Bronchial epithelial cell (primary cell): ENCODE measurements at regions not wholly inside any gene's neighbourhood (a gene's known extent, or its start where the extent isn't known, plus 50 kb on each side); places are given as distances from the start of the nearest gene placed in this dataset.

Experiments
- DNase-seq: peaks from one replicate; pipeline ENCODE4 v3.0.0-alpha.2; 2010; ENCODE audit warnings: low read depth
- FAIRE-seq: peaks from 2 replicates; lab custom pipeline; 2011; peaks lifted over from hg19 to GRCh38; lab: Jason Lieb, UNC
- H3K27me3 ChIP-seq: 2 replicates; pipeline ENCODE4 v1.5.1; 2011; ENCODE audit warnings: low read length; ENCODE audit not compliant: control insufficient read depth, insufficient read depth
- H3K36me3 ChIP-seq: 2 replicates; pipeline ENCODE4 v1.5.1; 2011; ENCODE audit warnings: low read length; ENCODE audit not compliant: control insufficient read depth, insufficient read depth
- H3K4me3 ChIP-seq: 2 replicates; pipeline ENCODE4 v1.5.1; 2011; ENCODE audit warnings: mild to moderate bottlenecking, low read depth, low read length, control low read depth
- CTCF ChIP-seq: IDR thresholded peaks from 2 replicates; pipeline ENCODE4 v1.5.1; 2011; ENCODE audit warnings: mild to moderate bottlenecking, moderate library complexity, low read length, control low read depth, inconsistent platforms; ENCODE audit not compliant: insufficient read depth, severe bottlenecking

- TF ChIP-seq CTCF = no peak
- no peak overlapping the region for H3K4me3 ChIP-seq
- FAIRE-seq (no peak), DNase-seq (no peak)
- no peaks in the 10 kb centered on the region for H3K27me3 ChIP-seq
- H3K36me3 ChIP-seq = no peaks in the 10 kb centered on the region
Observed at GRCh38 chr17:53330756-53331155, 492.0 kb upstream of the KIF2B start.

GRCh38 chr17:53321651-53322050 is 501.1 kb upstream of the KIF2B start:
- no peak for DNase-seq
- H3K4me3 ChIP-seq = no peak overlapping the region
- no peak for TF ChIP-seq CTCF
- no peaks in the 10 kb centered on the region for H3K27me3 ChIP-seq
- FAIRE-seq = no peak
- H3K36me3 ChIP-seq = no peaks in the 10 kb centered on the region

GRCh38 chr17:53319947-53320346 is 502.8 kb upstream of the KIF2B start:
- DNase-seq (no peak), FAIRE-seq (no peak)
- Histone ChIP-seq H3K27me3 (no peaks in the 10 kb centered on the region), H3K4me3 (no peak overlapping the region), H3K36me3 (no peaks in the 10 kb centered on the region)
- TF ChIP-seq CTCF = no peak

- H3K27me3 ChIP-seq = no peaks in the 10 kb centered on the region
- TF ChIP-seq CTCF = no peak
- FAIRE-seq = no peak
Observed at GRCh38 chr17:53316988-53317387, 505.7 kb upstream of the KIF2B start.

GRCh38 chr17:53316073-53316472 is 506.7 kb upstream of the KIF2B start:
- H3K36me3 ChIP-seq = no peaks in the 10 kb centered on the region
- FAIRE-seq (no peak), DNase-seq (no peak)

More at GRCh38 chr17:53316988-53317387, 505.7 kb upstream of the KIF2B start:
- no peaks in the 10 kb centered on the region for H3K36me3 ChIP-seq
- no peak overlapping the region for H3K4me3 ChIP-seq
- no peak for DNase-seq

More at GRCh38 chr17:53316073-53316472, 506.7 kb upstream of the KIF2B start:
- Histone ChIP-seq H3K27me3 (no peaks in the 10 kb centered on the region), H3K4me3 (no peak overlapping the region)
- TF ChIP-seq CTCF = no peak
